B cell (primary cell): ENCODE measurements at regions not wholly inside any gene's neighbourhood (a gene's known extent, or its start where the extent isn't known, plus 50 kb on each side); places are given as distances from the start of the nearest gene placed in this dataset.
A peak's percentile ranks its signal among the peaks of the same experiment; 100 is the strongest.
"Not testable (repeated sequence)": the region's sequence is repeated elsewhere in the genome, so short reads cannot be mapped to it uniquely, and the experiment has no call there.

Source experiments
- ATAC-seq: fragments of 200-7000 bp; cut with Tn5 transposase; one replicate; pipeline ENCODE4 v1.10.0; 2021; ENCODE audit warnings: low read depth, mild to moderate bottlenecking, moderate number of reproducible peaks, moderate library complexity
- CTCF ChIA-PET: fragments of 350-600 bp; sonication (Branson Sonifier 250); formaldehyde crosslinking; loops from one replicate; lab custom pipeline; 2021; ENCODE audit warnings: antibody characterized with exemption, inconsistent platforms; lab: Charles Lee
- POLR2A ChIA-PET: fragments of 350-600 bp; sonication (Branson Sonifier 250); formaldehyde crosslinking; loops from one replicate; lab custom pipeline; 2021; ENCODE audit warnings: antibody characterized with exemption; lab: Charles Lee
- DNase-seq: peaks from one replicate; pipeline ENCODE4 v3.0.0; 2013
- H2AFZ ChIP-seq: 2 replicates; pipeline ENCODE4 v1.6.1; 2012; ENCODE audit warnings: mild to moderate bottlenecking, low read depth, low read length; ENCODE audit not compliant: insufficient read depth, poor library complexity, severe bottlenecking
- H3K27ac ChIP-seq, 2 donors: 1 replicate in 1 of 2; 2 replicates in 1 of 2; pipeline ENCODE4 v1.5.1; 2012 to 2013; ENCODE audit warnings: low read length in 2 of 2, mild to moderate bottlenecking in 2 of 2, moderate library complexity in 1 of 2
- H3K27me3 ChIP-seq, 4 experiments: fragments of 200-600 bp in 1 of 4; sonication (generic) in 1 of 4; replicated peaks in 1 of 4; 1 replicate in 2 of 4; 2 replicates in 2 of 4; pipeline versions ENCODE4 v1.6.1 to v1.7.0; 2013 to 2016; ENCODE audit warnings: low read length in 3 of 4, mild to moderate bottlenecking in 2 of 4, mixed read lengths in 1 of 4, moderate library complexity in 1 of 4; ENCODE audit not compliant: insufficient read depth in 4 of 4, control insufficient read depth in 3 of 4; ENCODE audit errors: control extremely low read depth in 1 of 4
- H3K36me3 ChIP-seq, 2 experiments: replicated peaks in 1 of 2; 1 replicate in 1 of 2; 2 replicates in 1 of 2; pipeline versions ENCODE4 v1.6.1 to v1.7.1; 2013; ENCODE audit warnings: low read length in 1 of 2; ENCODE audit not compliant: insufficient read depth in 2 of 2, control insufficient read depth in 1 of 2; ENCODE audit errors: control extremely low read depth in 1 of 2, extremely low read depth in 1 of 2
- H3K4me1 ChIP-seq, 2 donors: fragments of 200-600 bp in 1 of 2; sonication (generic) in 1 of 2; 1 replicate in 1 of 2; 2 replicates in 1 of 2; pipeline versions ENCODE4 v1.5.1 to v1.6.1; 2013 to 2017; ENCODE audit warnings: low read length in 2 of 2; ENCODE audit not compliant: control insufficient read depth in 2 of 2, insufficient read depth in 2 of 2
- H3K4me2 ChIP-seq: replicated peaks from 2 replicates; pipeline ENCODE3; 2012; ENCODE audit warnings: mild to moderate bottlenecking, low read depth, low read length; ENCODE audit not compliant: poor library complexity, severe bottlenecking
- H3K4me3 ChIP-seq, 5 experiments: fragments of 200-600 bp in 1 of 5; sonication (generic) in 1 of 5; 1 replicate in 3 of 5; 2 replicates in 2 of 5; pipeline versions ENCODE4 v1.5.1 to v1.7.0; 2011 to 2016; ENCODE audit warnings: low read length in 4 of 5, mild to moderate bottlenecking in 4 of 5, low read depth in 2 of 5, control low read depth in 1 of 5, moderate library complexity in 1 of 5; ENCODE audit not compliant: insufficient read depth in 1 of 5; ENCODE audit errors: control extremely low read depth in 1 of 5, extremely low read depth in 1 of 5
- H3K79me2 ChIP-seq: fragments of 200-600 bp; sonication (generic); one replicate; pipeline ENCODE4 v1.6.0; 2016; ENCODE audit warnings: low read length; ENCODE audit not compliant: control insufficient read depth, insufficient read depth
- H3K9ac ChIP-seq: fragments of 200-600 bp; sonication (generic); 2 replicates; pipeline ENCODE4 v1.6.1; 2017; ENCODE audit warnings: mild to moderate bottlenecking, low read length, moderate library complexity
- H3K9me3 ChIP-seq, 3 donors: one replicate each; pipeline versions ENCODE4 v1.6.1 to v1.7.1; 2013; ENCODE audit warnings: low read length in 2 of 3; ENCODE audit not compliant: control insufficient read depth in 2 of 3, insufficient read depth in 1 of 3; ENCODE audit errors: control extremely low read depth in 1 of 3
- H4K20me1 ChIP-seq: 2 replicates; pipeline ENCODE4 v1.6.0; 2012; ENCODE audit warnings: mild to moderate bottlenecking, low read length; ENCODE audit not compliant: insufficient read depth, control insufficient read depth, poor library complexity, severe bottlenecking
- H3K27ac Mint-ChIP-seq: one replicate; pipeline ENCODE4 v1.8.0; 2021; ENCODE audit warnings: mixed read lengths
- H3K27me3 Mint-ChIP-seq: one replicate; pipeline ENCODE4 v1.8.0; 2021; ENCODE audit warnings: mixed read lengths
- H3K4me1 Mint-ChIP-seq: one replicate; pipeline ENCODE4 v1.8.0; 2021; ENCODE audit warnings: mixed read lengths
- H3K4me3 Mint-ChIP-seq: one replicate; pipeline ENCODE4 v1.8.0; 2021; ENCODE audit warnings: mixed read lengths
- H3K9me3 Mint-ChIP-seq: one replicate; pipeline ENCODE4 v1.8.0; 2022; ENCODE audit warnings: mixed read lengths; ENCODE audit not compliant: insufficient read depth
- EZH2 ChIP-seq: IDR thresholded peaks from 2 replicates; pipeline ENCODE4 v1.6.1; 2012; ENCODE audit warnings: borderline replicate concordance, low read depth, mild to moderate bottlenecking, moderate library complexity, low read length; ENCODE audit not compliant: insufficient read depth, poor library complexity, severe bottlenecking
- WGBS: methylation state at CpG from one replicate; pipeline ENCODE4 v1.1.5; 2013; ENCODE audit warnings: missing lambda C conversion rate; ENCODE audit not compliant: insufficient coverage; 5-methylcytosine and 5-hydroxymethylcytosine counted together
- intact Hi-C: fragments of 100-400 bp; cut with micrococcal nuclease; formaldehyde crosslinking; loops from one replicate; pipeline ENCODE4 v1.10.0; 2022
- TF ChIP-seq, protein P1 (sequence below): fragments of 200-600 bp; IDR thresholded peaks from one replicate; pipeline ENCODE4 v1.8.0; 2022; ENCODE audit warnings: antibody characterized with exemption, mild to moderate bottlenecking

DNA sequence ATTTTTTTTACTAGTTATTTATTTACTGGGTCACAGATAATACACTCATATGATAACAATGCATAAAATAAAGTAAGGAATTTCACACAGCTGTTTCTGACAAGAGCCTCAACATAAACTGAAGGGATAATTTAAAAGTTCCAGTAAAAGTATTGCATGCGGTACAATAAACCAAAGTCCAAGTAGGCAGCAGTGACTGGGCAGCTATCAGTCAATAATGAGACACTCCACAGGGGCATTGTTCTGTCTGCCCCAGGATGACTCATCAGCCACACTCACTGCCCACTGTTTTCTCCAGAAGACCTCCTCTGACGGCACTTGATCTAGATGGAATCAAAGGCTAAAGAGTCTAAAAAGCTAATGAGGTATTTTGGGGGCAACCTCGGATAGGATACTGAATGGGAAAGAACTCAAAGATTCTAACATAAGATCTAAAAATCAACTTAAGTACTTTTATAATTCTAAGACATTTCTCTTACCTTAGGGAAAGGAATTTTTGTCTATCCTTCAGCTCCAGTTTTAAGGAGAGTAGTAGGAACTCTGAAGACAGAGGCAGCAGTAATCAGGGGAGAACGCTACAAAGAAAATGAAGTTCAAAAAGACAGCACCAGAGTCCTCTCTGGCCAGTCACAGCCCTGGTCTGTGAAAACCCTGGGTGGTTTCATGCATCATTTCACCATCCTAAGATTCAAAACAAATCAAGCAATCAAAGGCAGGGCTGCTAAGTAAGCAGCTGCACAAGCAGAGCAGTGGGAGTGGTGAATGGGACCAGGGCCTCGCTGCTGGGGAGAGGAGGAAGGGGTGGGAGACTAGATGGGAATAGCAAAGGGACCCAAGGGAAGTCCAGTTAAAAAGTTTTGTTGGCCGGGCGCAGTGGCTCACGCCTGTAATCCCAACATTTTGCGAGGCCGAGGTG, 175.1 kb downstream of the AVL9 start:
- H3K36me3 ChIP-seq: no peaks in the 10 kb centered on the region
- no peak overlapping the region for H3K27ac ChIP-seq
- Mint-ChIP-seq H3K9me3 (peaks cover 5% of the 10 kb centered on the region), H3K4me1 (no peaks in the 10 kb centered on the region), H3K27ac (no peak overlapping the region), H3K4me3 (no peak overlapping the region), H3K27me3 (no peaks in the 10 kb centered on the region)
- intact Hi-C loops: no loop called here
- DNase-seq (no peak), ATAC-seq (no peak)
- H3K27me3 ChIP-seq: no peaks in the 10 kb centered on the region
- TF ChIP-seq, protein P1, sequence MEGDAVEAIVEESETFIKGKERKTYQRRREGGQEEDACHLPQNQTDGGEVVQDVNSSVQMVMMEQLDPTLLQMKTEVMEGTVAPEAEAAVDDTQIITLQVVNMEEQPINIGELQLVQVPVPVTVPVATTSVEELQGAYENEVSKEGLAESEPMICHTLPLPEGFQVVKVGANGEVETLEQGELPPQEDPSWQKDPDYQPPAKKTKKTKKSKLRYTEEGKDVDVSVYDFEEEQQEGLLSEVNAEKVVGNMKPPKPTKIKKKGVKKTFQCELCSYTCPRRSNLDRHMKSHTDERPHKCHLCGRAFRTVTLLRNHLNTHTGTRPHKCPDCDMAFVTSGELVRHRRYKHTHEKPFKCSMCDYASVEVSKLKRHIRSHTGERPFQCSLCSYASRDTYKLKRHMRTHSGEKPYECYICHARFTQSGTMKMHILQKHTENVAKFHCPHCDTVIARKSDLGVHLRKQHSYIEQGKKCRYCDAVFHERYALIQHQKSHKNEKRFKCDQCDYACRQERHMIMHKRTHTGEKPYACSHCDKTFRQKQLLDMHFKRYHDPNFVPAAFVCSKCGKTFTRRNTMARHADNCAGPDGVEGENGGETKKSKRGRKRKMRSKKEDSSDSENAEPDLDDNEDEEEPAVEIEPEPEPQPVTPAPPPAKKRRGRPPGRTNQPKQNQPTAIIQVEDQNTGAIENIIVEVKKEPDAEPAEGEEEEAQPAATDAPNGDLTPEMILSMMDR: no peak
- TF ChIP-seq EZH2: no peak
- H4K20me1 ChIP-seq: no peaks in the 10 kb centered on the region
- 50% methylated on average over 1 of the region's 10 CpGs for WGBS
- no peaks in the 10 kb centered on the region for H3K9me3 ChIP-seq
- H3K4me1 ChIP-seq: no peaks in the 10 kb centered on the region
- no peak overlapping the region for H3K4me3 ChIP-seq
- no peak overlapping the region for H3K9ac ChIP-seq
- POLR2A ChIA-PET: no interaction called here
- no peak overlapping the region for H3K4me2 ChIP-seq
- H2AFZ ChIP-seq: no peak overlapping the region
- H3K79me2 ChIP-seq: no peaks in the 10 kb centered on the region
- CTCF ChIA-PET: no interaction called here

DNA sequence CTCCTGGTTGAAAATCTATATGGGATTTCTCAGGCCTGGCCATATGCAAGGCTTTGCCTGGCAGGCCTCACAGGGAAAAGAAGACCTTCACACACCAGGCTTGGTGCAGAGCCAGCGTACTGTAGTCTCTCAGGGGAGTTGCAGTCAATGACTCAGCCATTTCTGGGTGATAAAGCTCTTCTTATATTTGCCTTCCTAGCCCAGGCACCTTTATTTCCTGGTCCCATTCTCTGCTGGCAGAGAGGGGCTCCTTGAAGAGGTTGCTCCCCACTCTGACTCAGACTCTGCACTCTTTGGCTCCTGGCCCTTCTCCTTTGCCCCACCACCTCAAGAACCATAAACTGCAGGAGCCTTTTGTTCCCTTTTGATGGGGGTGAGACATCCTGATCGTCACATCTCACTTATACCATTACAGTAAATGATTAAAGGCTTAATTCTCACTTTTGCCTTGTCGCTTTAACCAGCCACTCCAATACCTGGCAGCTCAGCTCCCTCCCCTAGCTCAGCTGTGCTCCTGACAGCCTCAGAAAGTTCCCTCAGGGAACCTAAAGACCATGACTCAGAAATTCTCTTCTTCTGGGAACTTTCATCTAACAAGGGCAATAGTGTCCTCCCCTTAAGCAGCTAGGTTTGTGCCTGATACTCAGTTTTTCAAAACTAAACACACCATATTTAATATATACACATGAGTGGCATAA, 174.0 kb downstream of the AVL9 start:
- H3K79me2 ChIP-seq, H3K27me3 Mint-ChIP-seq, ATAC-seq, H3K9ac ChIP-seq, H3K4me2 ChIP-seq, POLR2A ChIA-PET, H3K4me3 ChIP-seq, H4K20me1 ChIP-seq, CTCF ChIA-PET, H3K27me3 ChIP-seq, H2AFZ ChIP-seq, H3K9me3 Mint-ChIP-seq, DNase-seq, H3K9me3 ChIP-seq, H3K4me1 Mint-ChIP-seq, intact Hi-C loops, H3K36me3 ChIP-seq, H3K27ac ChIP-seq, H3K4me3 Mint-ChIP-seq, H3K4me1 ChIP-seq: not testable (repeated sequence)
- 60% methylated on average over 2 of the region's 3 CpGs for WGBS
- H3K27ac Mint-ChIP-seq: peak overlapping the region; percentile 37

DNA sequence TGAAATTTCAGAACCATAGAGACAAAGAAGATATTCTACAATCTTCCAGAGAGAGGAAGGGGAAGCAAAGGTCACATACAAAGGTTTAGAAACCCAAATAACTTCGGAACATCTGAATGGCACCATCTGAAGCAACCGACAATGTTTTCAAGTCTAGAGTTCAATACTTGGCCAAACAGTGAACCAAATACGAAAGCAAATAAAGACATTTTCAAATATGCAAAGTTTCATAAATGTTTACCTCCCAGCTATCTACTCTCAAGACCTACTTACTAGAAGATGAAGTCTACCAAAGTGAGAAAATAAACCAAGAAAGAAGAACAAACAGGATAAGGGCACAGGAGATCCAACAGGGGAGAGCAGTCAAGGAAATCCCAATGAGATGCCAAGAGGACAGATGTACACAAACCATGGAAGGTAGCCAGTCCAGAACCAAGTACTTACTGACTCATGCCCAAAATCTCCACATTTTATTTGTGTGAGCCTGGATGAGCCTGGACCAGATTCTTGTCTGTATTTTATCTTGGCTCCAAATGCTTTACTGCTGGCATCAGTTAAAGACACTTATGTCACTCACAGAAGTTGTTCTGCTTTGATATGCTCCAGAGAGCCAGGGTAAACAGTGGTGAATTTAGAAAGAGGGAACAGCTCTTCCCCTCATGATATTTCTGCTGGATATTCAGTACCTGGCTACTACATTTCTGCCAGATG, 173.3 kb downstream of the AVL9 start:
- H3K4me2 ChIP-seq, H3K27me3 Mint-ChIP-seq, DNase-seq, CTCF ChIA-PET, H3K79me2 ChIP-seq, H3K4me3 ChIP-seq, H3K4me3 Mint-ChIP-seq, H3K27me3 ChIP-seq, H4K20me1 ChIP-seq, ATAC-seq, H3K27ac Mint-ChIP-seq, H3K36me3 ChIP-seq, H2AFZ ChIP-seq, intact Hi-C loops, H3K4me1 Mint-ChIP-seq, H3K4me1 ChIP-seq, H3K9me3 ChIP-seq, H3K9me3 Mint-ChIP-seq, H3K9ac ChIP-seq, H3K27ac ChIP-seq, POLR2A ChIA-PET: not testable (repeated sequence)
- WGBS: 100% methylated on average over 2 of the region's 3 CpGs
